ENCODE measurements at regions not wholly inside any gene's neighbourhood (a gene's known extent, or its start where the extent isn't known, plus 50 kb on each side); places are given as distances from the start of the nearest gene placed in this dataset.
"Not testable (repeated sequence)": the region's sequence is repeated elsewhere in the genome, so short reads cannot be mapped to it uniquely, and the experiment has no call there.

- TF ChIP-seq EZH2 (IDR thresholded peaks at IDR 0.05; ENCODE audit: borderline replicate concordance, low read depth, low read length, poor library complexity, severe bottlenecking), result no peak
- TF ChIP-seq CTCF (conservative IDR thresholded peaks at IDR 0.05; ENCODE audit: low read depth, low read length), result no peak
- peaks cover 6% of the 10 kb centered on the region for H3K9me3 ChIP-seq (ENCODE audit: low read depth, low read length, poor library complexity, severe bottlenecking)
- no peaks in the 10 kb centered on the region for H3K36me3 ChIP-seq (ENCODE audit: insufficient read depth, low read length, poor library complexity, severe bottlenecking)
- no peak overlapping the region for H3K27ac ChIP-seq (ENCODE audit: low read depth, low read length, poor library complexity, severe bottlenecking)
- DNase-seq (ENCODE audit: low spot score), result no peak
- no TSS peak for BruUV-seq (replicated peaks)
- intact Hi-C loops (cut with micrococcal nuclease; ENCODE audit: unreplicated experiment), result no loop called here
- H3K27me3 ChIP-seq (replicated peaks; ENCODE audit: insufficient read depth, low read depth, low read length, poor library complexity), result no peaks in the 10 kb centered on the region
- ChIA-PET CTCF (no interaction called here), POLR2A (ENCODE audit: low non-redundant PET) (no interaction called here)
- H3K4me1 ChIP-seq (ENCODE audit: insufficient read depth, low read length, poor library complexity, severe bottlenecking), result no peaks in the 10 kb centered on the region
- H3K4me3 ChIP-seq (ENCODE audit: low read depth, low read length, poor library complexity, severe bottlenecking), result no peak overlapping the region
These were observed 253.0 kb downstream of the SHOX start for GRCh38 chrX:883588-883987.

GRCh38 chrX:879756-880698 is 249.4 kb downstream of the SHOX start:
- H3K4me1 ChIP-seq (ENCODE audit: insufficient read depth, low read length, poor library complexity, severe bottlenecking); CTCF ChIA-PET; H3K4me3 ChIP-seq (ENCODE audit: low read depth, low read length, poor library complexity, severe bottlenecking); BruUV-seq (replicated peaks); DNase-seq (ENCODE audit: low spot score); POLR2A ChIA-PET (ENCODE audit: low non-redundant PET); H3K27ac ChIP-seq (ENCODE audit: low read depth, low read length, poor library complexity, severe bottlenecking); intact Hi-C loops (cut with micrococcal nuclease; ENCODE audit: unreplicated experiment); H3K36me3 ChIP-seq (ENCODE audit: insufficient read depth, low read length, poor library complexity, severe bottlenecking); H3K27me3 ChIP-seq (replicated peaks; ENCODE audit: insufficient read depth, low read depth, low read length, poor library complexity): not testable (repeated sequence)
- H3K9me3 ChIP-seq (ENCODE audit: low read depth, low read length, poor library complexity, severe bottlenecking), result peaks cover 15% of the 10 kb centered on the region

GRCh38 chrX:874061-874460 is 243.5 kb downstream of the SHOX start:
- Histone ChIP-seq H3K4me3 (ENCODE audit: low read depth, low read length, poor library complexity, severe bottlenecking) (no peak overlapping the region), H3K27me3 (replicated peaks; ENCODE audit: insufficient read depth, low read depth, low read length, poor library complexity) (no peaks in the 10 kb centered on the region), H3K36me3 (ENCODE audit: insufficient read depth, low read length, poor library complexity, severe bottlenecking) (no peaks in the 10 kb centered on the region), H3K9me3 (ENCODE audit: low read depth, low read length, poor library complexity, severe bottlenecking) (peaks cover 15% of the 10 kb centered on the region), H3K27ac (ENCODE audit: low read depth, low read length, poor library complexity, severe bottlenecking) (no peak overlapping the region), H3K4me1 (ENCODE audit: insufficient read depth, low read length, poor library complexity, severe bottlenecking) (no peaks in the 10 kb centered on the region)
- POLR2A ChIA-PET (ENCODE audit: low non-redundant PET), result no interaction called here
- no peak for DNase-seq (ENCODE audit: low spot score)
- CTCF ChIA-PET, result no interaction called here
- intact Hi-C loops (cut with micrococcal nuclease; ENCODE audit: unreplicated experiment), result no loop called here
- TF ChIP-seq CTCF (conservative IDR thresholded peaks at IDR 0.05; ENCODE audit: low read depth, low read length), result no peak
- no peak for TF ChIP-seq EZH2 (IDR thresholded peaks at IDR 0.05; ENCODE audit: borderline replicate concordance, low read depth, low read length, poor library complexity, severe bottlenecking)
- no TSS peak for BruUV-seq (replicated peaks)

GRCh38 chrX:873016-873415 is 242.4 kb downstream of the SHOX start:
- Histone ChIP-seq H3K9me3 (ENCODE audit: low read depth, low read length, poor library complexity, severe bottlenecking) (peaks cover 18% of the 10 kb centered on the region), H3K36me3 (ENCODE audit: insufficient read depth, low read length, poor library complexity, severe bottlenecking) (no peaks in the 10 kb centered on the region), H3K27me3 (replicated peaks; ENCODE audit: insufficient read depth, low read depth, low read length, poor library complexity) (no peaks in the 10 kb centered on the region), H3K4me3 (ENCODE audit: low read depth, low read length, poor library complexity, severe bottlenecking) (no peak overlapping the region), H3K27ac (ENCODE audit: low read depth, low read length, poor library complexity, severe bottlenecking) (no peak overlapping the region), H3K4me1 (ENCODE audit: insufficient read depth, low read length, poor library complexity, severe bottlenecking) (no peaks in the 10 kb centered on the region)
- CTCF ChIA-PET, result no interaction called here
- DNase-seq (ENCODE audit: low spot score), result no peak
- POLR2A ChIA-PET (ENCODE audit: low non-redundant PET), result no interaction called here
- no TSS peak for BruUV-seq (replicated peaks)
- intact Hi-C loops (cut with micrococcal nuclease; ENCODE audit: unreplicated experiment), result no loop called here
- TF ChIP-seq EZH2 (IDR thresholded peaks at IDR 0.05; ENCODE audit: borderline replicate concordance, low read depth, low read length, poor library complexity, severe bottlenecking) (no peak), CTCF (conservative IDR thresholded peaks at IDR 0.05; ENCODE audit: low read depth, low read length) (no peak)

Data from A673 (cell line).